ENCODE measurements at regions not wholly inside any gene's neighbourhood (a gene's known extent, or its start where the extent isn't known, plus 50 kb on each side); places are given as distances from the start of the nearest gene placed in this dataset.

GRCh38 chr3:106125321-106125720, 256.5 kb upstream of the CBLB start:
- Histone ChIP-seq H3K27me3 (no peaks in the 10 kb centered on the region), H4K20me1 (ENCODE audit: insufficient read depth, poor library complexity, severe bottlenecking) (no peaks in the 10 kb centered on the region), H3K9me2 (replicated peaks; ENCODE audit: insufficient read depth) (no peaks in the 10 kb centered on the region), H2AFZ (no peak overlapping the region), H3K4me2 (no peak overlapping the region), H3K27ac (no peak overlapping the region), H3K79me2 (no peaks in the 10 kb centered on the region), H3K4me1 (ENCODE audit: insufficient read depth) (no peaks in the 10 kb centered on the region), H3K36me3 (replicated peaks; ENCODE audit: insufficient read depth, low read depth) (no peaks in the 10 kb centered on the region), H3K9me3 (ENCODE audit: low read depth) (no peaks in the 10 kb centered on the region), H3K4me3 (no peak overlapping the region)
- TF ChIP-seq EZH2phosphoT487 (IDR thresholded peaks at IDR 0.05; ENCODE audit: low read depth, severe bottlenecking, unreplicated experiment) = no peak
- TF ChIP-seq EZH2 (IDR thresholded peaks at IDR 0.05; ENCODE audit: borderline replicate concordance) = no peak
- TF ChIP-seq CTCF (IDR thresholded peaks at IDR 0.05; ENCODE audit: poor library complexity) = no peak
- WGBS (ENCODE audit: low lambda C conversion rate, missing lambda C conversion rate) = 62% methylated on average over 3 of the region's 3 CpGs
- DNase-seq (ENCODE audit: low spot score) = no peak

- Histone ChIP-seq H3K27ac (peak overlapping the region; percentile 52), H3K27me3 (no peaks in the 10 kb centered on the region), H4K20me1 (ENCODE audit: insufficient read depth, poor library complexity, severe bottlenecking) (no peaks in the 10 kb centered on the region), H3K4me1 (ENCODE audit: insufficient read depth) (peaks cover 9% of the 10 kb centered on the region), H3K4me2 (peak overlapping the region; percentile 40), H3K9me3 (ENCODE audit: low read depth) (no peaks in the 10 kb centered on the region), H3K36me3 (replicated peaks; ENCODE audit: insufficient read depth, low read depth) (no peaks in the 10 kb centered on the region), H2AFZ (no peak overlapping the region), H3K79me2 (no peaks in the 10 kb centered on the region), H3K4me3 (no peak overlapping the region), H3K9me2 (replicated peaks; ENCODE audit: insufficient read depth) (no peaks in the 10 kb centered on the region)
- WGBS (ENCODE audit: low lambda C conversion rate, missing lambda C conversion rate) = 57% methylated on average over 4 of the region's 4 CpGs
- no peak for TF ChIP-seq CTCF (IDR thresholded peaks at IDR 0.05; ENCODE audit: poor library complexity)
- DNase-seq (ENCODE audit: low spot score) = no peak
Measured at GRCh38 chr3:106126067-106126845, 257.4 kb upstream of the CBLB start.

- no peak overlapping the region for H3K4me3 ChIP-seq
- no peak overlapping the region for H2AFZ ChIP-seq
- no peak for DNase-seq (ENCODE audit: low spot score)
- no peaks in the 10 kb centered on the region for H3K79me2 ChIP-seq
- peaks cover 15% of the 10 kb centered on the region for H3K4me1 ChIP-seq (ENCODE audit: insufficient read depth)
- 64% methylated on average over 4 of the region's 4 CpGs for WGBS (ENCODE audit: low lambda C conversion rate, missing lambda C conversion rate)
- H3K4me2 ChIP-seq = peak overlapping the region; percentile 40
- no peaks in the 10 kb centered on the region for H3K9me2 ChIP-seq (replicated peaks; ENCODE audit: insufficient read depth)
- TF ChIP-seq EZH2phosphoT487 (IDR thresholded peaks at IDR 0.05; ENCODE audit: low read depth, severe bottlenecking, unreplicated experiment) (no peak), EZH2 (IDR thresholded peaks at IDR 0.05; ENCODE audit: borderline replicate concordance) (no peak), CTCF (IDR thresholded peaks at IDR 0.05; ENCODE audit: poor library complexity) (no peak)
- H3K9me3 ChIP-seq (ENCODE audit: low read depth) = no peaks in the 10 kb centered on the region
- no peaks in the 10 kb centered on the region for H3K36me3 ChIP-seq (replicated peaks; ENCODE audit: insufficient read depth, low read depth)
- no peaks in the 10 kb centered on the region for H4K20me1 ChIP-seq (ENCODE audit: insufficient read depth, poor library complexity, severe bottlenecking)
- H3K27ac ChIP-seq = peak overlapping the region; percentile 52
- no peaks in the 10 kb centered on the region for H3K27me3 ChIP-seq
Measured at GRCh38 chr3:106126846-106127235, 258.0 kb upstream of the CBLB start.
